Hepatocyte (in vitro differentiated cells): ENCODE measurements at regions not wholly inside any gene's neighbourhood (a gene's known extent, or its start where the extent isn't known, plus 50 kb on each side); places are given as distances from the start of the nearest gene placed in this dataset.

ENCODE experiments used
- CTCF ChIP-seq: fragments of 200-600 bp; sonication (generic); IDR thresholded peaks from 2 replicates; pipeline ENCODE4 v1.5.1; 2016; ENCODE audit warnings: antibody characterized with exemption, mild to moderate bottlenecking; ENCODE audit not compliant: poor library complexity
- EZH2 ChIP-seq: fragments of 200-600 bp; sonication (generic); IDR thresholded peaks from 2 replicates; pipeline ENCODE4 v1.6.1; 2016; ENCODE audit warnings: antibody characterized with exemption, mild to moderate bottlenecking, borderline replicate concordance
- EZH2phosphoT487 ChIP-seq: fragments of 200-600 bp; sonication (generic); IDR thresholded peaks from one replicate; pipeline ENCODE4 v1.6.1; 2018; ENCODE audit warnings: antibody characterized with exemption, mild to moderate bottlenecking, low read depth, moderate library complexity; ENCODE audit not compliant: unreplicated experiment, severe bottlenecking

- TF ChIP-seq CTCF (no peak), EZH2 (no peak), EZH2phosphoT487 (no peak)
Observed at GRCh38 chr6:168860987-168861386, 392.7 kb downstream of the THBS2 start.
